A549 (cell line): ENCODE measurements at regions not wholly inside any gene's neighbourhood (a gene's known extent, or its start where the extent isn't known, plus 50 kb on each side); places are given as distances from the start of the nearest gene placed in this dataset.

Experiments
- ATAC-seq, 2 experiments: fragments of 200-7000 bp in 1 of 2; fragments of >200 bp in 1 of 2; cut with Nextera tagmentation in 1 of 2; cut with Tn5 transposase in 1 of 2; 3 replicates each; pipeline versions ENCODE4 v1.8.0 to v1.9.1; 2018 to 2020; ENCODE audit warnings: mild to moderate bottlenecking in 1 of 2, moderate library complexity in 1 of 2
- CTCF ChIA-PET: fragments of 300-600 bp; sonication (Branson Sonifier 250); formaldehyde crosslinking; extraction: SDS; loops from one replicate; lab custom pipeline; 2021; ENCODE audit warnings: antibody characterized with exemption, inconsistent platforms; lab: Yijun Ruan, JAX
- POLR2A ChIA-PET: fragments of 350-600 bp; formaldehyde crosslinking; extraction: SDS; loops from one replicate; lab custom pipeline; 2021; ENCODE audit warnings: antibody characterized with exemption, inconsistent platforms; lab: Yijun Ruan, JAX
- DNase-seq, 2 experiments: peaks; one replicate each; pipeline versions ENCODE4 v3.0.0 to v3.0.0-alpha.2; 2011 to 2016; ENCODE audit warnings: low read depth in 1 of 2, low spot score in 1 of 2
- FAIRE-seq: peaks from 2 replicates; lab custom pipeline; 2011; peaks lifted over from hg19 to GRCh38; lab: Jason Lieb, UNC
- H3K27ac ChIP-seq, 2 experiments: fragments of >200 bp; sonication (Bioruptor Twin); formaldehyde crosslinking; 3 replicates each; pipeline ENCODE4 v1.5.1; 2016 to 2017
- H3K4me1 ChIP-seq: fragments of >200 bp; sonication (Bioruptor Twin); formaldehyde crosslinking; 3 replicates; pipeline ENCODE4 v1.6.1; 2016
- H3K4me2 ChIP-seq: fragments of >200 bp; sonication (Bioruptor Twin); formaldehyde crosslinking; 3 replicates; pipeline ENCODE4 v1.6.1; 2016
- H3K4me3 ChIP-seq: fragments of >200 bp; sonication (Bioruptor Twin); formaldehyde crosslinking; 3 replicates; pipeline ENCODE4 v1.5.1; 2016
- H3K9me3 ChIP-seq: fragments of >200 bp; sonication (Bioruptor Twin); formaldehyde crosslinking; 3 replicates; pipeline ENCODE4 v1.6.1; 2016
- ATOH8 ChIP-seq: fragments of 250-450 bp; sonication (Bioruptor Pico); IDR thresholded peaks from 2 replicates; pipeline ENCODE4 v1.5.0; 2020; ENCODE audit warnings: low read depth, mild to moderate bottlenecking, moderate library complexity
- BCL3 ChIP-seq: fragments of >200 bp; sonication (Bioruptor Twin); formaldehyde crosslinking; IDR thresholded peaks from 3 replicates; pipeline ENCODE4 v1.6.1; 2016
- CHD4 ChIP-seq: fragments of 200-600 bp; sonication (generic); IDR thresholded peaks from 2 replicates; pipeline ENCODE4 v1.6.1; 2016; ENCODE audit warnings: antibody characterized with exemption, mild to moderate bottlenecking, borderline replicate concordance
- CTCF ChIP-seq: fragments of >200 bp; sonication (Bioruptor Twin); formaldehyde crosslinking; IDR thresholded peaks from 3 replicates; pipeline ENCODE4 v1.5.1; 2016
- GATA3 ChIP-seq: IDR thresholded peaks from 2 replicates; pipeline ENCODE4 v1.6.1; 2012; ENCODE audit warnings: borderline replicate concordance
- HDAC2 ChIP-seq: fragments of 200-600 bp; sonication (generic); IDR thresholded peaks from 2 replicates; pipeline ENCODE4 v1.6.1; 2016
- HES2 ChIP-seq: fragments of >200 bp; sonication (Bioruptor Twin); formaldehyde crosslinking; IDR thresholded peaks from 2 replicates; pipeline ENCODE4 v1.6.1; 2016
- HEYL ChIP-seq: fragments of 250-450 bp; sonication (Bioruptor Pico); IDR thresholded peaks from 2 replicates; pipeline ENCODE4 v1.8.0; 2021; ENCODE audit warnings: mild to moderate bottlenecking, moderate library complexity
- HMGXB4 ChIP-seq: fragments of 250-450 bp; sonication (Bioruptor Pico); IDR thresholded peaks from 2 replicates; pipeline ENCODE4 v1.5.0; 2021; ENCODE audit warnings: mild to moderate bottlenecking, moderate library complexity, borderline replicate concordance
- HOXB13 ChIP-seq: fragments of 250-450 bp; sonication (Bioruptor Pico); IDR thresholded peaks from 2 replicates; pipeline ENCODE4 v1.5.0; 2020; ENCODE audit warnings: low read depth, mild to moderate bottlenecking, moderate library complexity
- HOXB5 ChIP-seq: fragments of 250-450 bp; sonication (Bioruptor Pico); IDR thresholded peaks from 2 replicates; pipeline ENCODE4 v1.5.0; 2020; ENCODE audit warnings: mild to moderate bottlenecking, moderate library complexity
- JUN ChIP-seq, 2 experiments: fragments of >200 bp; sonication (Bioruptor Twin); formaldehyde crosslinking; IDR thresholded peaks; 2 replicates in 1 of 2; 3 replicates in 1 of 2; pipeline ENCODE4 v1.6.1; 2016 to 2017
- KDM5A ChIP-seq: fragments of 200-600 bp; sonication (generic); IDR thresholded peaks from 2 replicates; pipeline ENCODE4 v1.6.1; 2016; ENCODE audit warnings: antibody characterized with exemption, mild to moderate bottlenecking
- MAFK ChIP-seq: fragments of 450-650 bp; IDR thresholded peaks from 2 replicates; pipeline ENCODE4 v1.6.1; 2014; ENCODE audit not compliant: partially characterized antibody
- MYC ChIP-seq: IDR thresholded peaks from 2 replicates; pipeline ENCODE4 v1.6.1; 2012; ENCODE audit warnings: mild to moderate bottlenecking, inconsistent platforms, low read length, improper control_type of control experiment, borderline replicate concordance
- NFE2L2 ChIP-seq: fragments of 150-350 bp; conservative IDR thresholded peaks from 2 replicates; pipeline ENCODE4 v1.6.1; 2014; ENCODE audit warnings: low read length
- PHF8 ChIP-seq: fragments of 200-600 bp; sonication (generic); IDR thresholded peaks from 2 replicates; pipeline ENCODE4 v1.6.1; 2016; ENCODE audit warnings: low read depth, mild to moderate bottlenecking, antibody characterized with exemption, moderate library complexity, borderline replicate concordance
- POLR2A ChIP-seq: IDR thresholded peaks from 2 replicates; pipeline ENCODE4 v1.6.1; 2012; ENCODE audit warnings: mild to moderate bottlenecking, low read length
- POLR2AphosphoS2 ChIP-seq: conservative IDR thresholded peaks from 2 replicates; pipeline ENCODE4 v1.6.1; 2012; ENCODE audit warnings: low read length, improper control_type of control experiment, inconsistent platforms
- RAD21 ChIP-seq, 2 experiments: fragments of >200 bp in 1 of 2; sonication (Bioruptor Twin) in 1 of 2; formaldehyde crosslinking in 1 of 2; IDR thresholded peaks in 1 of 2; conservative IDR thresholded peaks in 1 of 2; 2 replicates in 1 of 2; 3 replicates in 1 of 2; pipeline ENCODE4 v1.6.1; 2012 to 2018; ENCODE audit warnings: inconsistent platforms in 1 of 2
- SMC3 ChIP-seq: fragments of >200 bp; sonication (Bioruptor Twin); formaldehyde crosslinking; IDR thresholded peaks from 3 replicates; pipeline ENCODE4 v1.6.1; 2018; ENCODE audit warnings: inconsistent platforms
- USF2 ChIP-seq: fragments of 450-650 bp; IDR thresholded peaks from 2 replicates; pipeline ENCODE4 v1.6.1; 2014; ENCODE audit warnings: antibody characterized with exemption
- ZC3H11A ChIP-seq: fragments of 450-650 bp; IDR thresholded peaks from 2 replicates; pipeline ENCODE4 v1.6.1; 2014; ENCODE audit warnings: antibody characterized with exemption, mild to moderate bottlenecking
- ZSCAN20 ChIP-seq: fragments of 250-450 bp; sonication (Bioruptor Pico); IDR thresholded peaks from 2 replicates; pipeline ENCODE4 v1.8.0; 2022; ENCODE audit warnings: mild to moderate bottlenecking, moderate library complexity
- WGBS: methylation state at CpG from one replicate; pipeline ENCODE4 v1.1.6; 2017; ENCODE audit errors: missing lambda C conversion rate; 5-methylcytosine and 5-hydroxymethylcytosine counted together

GRCh38 chr9:73680831-73681230 lies 529.2 kb downstream of the ANXA1 start:
- DNase-seq (no peak), ATAC-seq (peak in 1 of 2 experiments; percentile 24; a peak in 1 of 6 replicates), FAIRE-seq (no peak)
- peaks cover 2% of the 10 kb centered on the region; the same call in 1 of the 3 replicates for H3K9me3 ChIP-seq
- H3K4me1 ChIP-seq, result 0 out of 3 replicates have a peak, but pooled peaks cover 3% of the 10 kb centered on the region
- H3K4me2 ChIP-seq, result no peak overlapping the region
- 49% methylated on average over 6 of the region's 6 CpGs for WGBS
- no peak overlapping the region for H3K27ac ChIP-seq
- ChIA-PET CTCF (no interaction called here), POLR2A (no interaction called here)
- TF ChIP-seq CHD4 (no peak), GATA3 (no peak)
- H3K4me3 ChIP-seq, result no peak overlapping the region

GRCh38 chr9:73682789-73683188 lies 531.1 kb downstream of the ANXA1 start:
- ChIA-PET POLR2A (no interaction called here), CTCF (interaction anchor here (0.6 to 0.7 kb wide), 2 partner anchors 78 to 589 kb away, joined by 3 read pairs; no protein-coding TSS in a partner anchor)
- H3K27ac ChIP-seq, result no peak overlapping the region
- no peak for TF ChIP-seq CTCF
- TF ChIP-seq HES2, result no peak
- no peak for TF ChIP-seq HEYL (CRISPR knock-in tag)
- TF ChIP-seq JUN (IDR thresholded peaks at IDR 0.05), result no peak
- TF ChIP-seq POLR2AphosphoS2, result no peak
- TF ChIP-seq BCL3, result no peak
- TF ChIP-seq MAFK, result no peak
- TF ChIP-seq POLR2A, result no peak
- TF ChIP-seq HMGXB4 (CRISPR knock-in tag), result no peak
- no peak for TF ChIP-seq USF2
- no peak for TF ChIP-seq ZSCAN20 (CRISPR knock-in tag)
- TF ChIP-seq, all 56 proteins: peak for 0
- FAIRE-seq (no peak), DNase-seq (no peak), ATAC-seq (no peak)
- Histone ChIP-seq H3K4me1 (0 out of 3 replicates have a peak, but pooled peaks cover 3% of the 10 kb centered on the region), H3K4me3 (no peak overlapping the region), H3K9me3 (peaks cover 2% of the 10 kb centered on the region; the same call in 1 of the 3 replicates), H3K4me2 (no peak overlapping the region)

- H3K4me2 ChIP-seq, result no peak overlapping the region
- H3K4me3 ChIP-seq, result no peak overlapping the region
- ChIA-PET CTCF (interaction anchor here (0.6 to 0.8 kb wide), 2 partner anchors 890 to 1128 kb away, joined by 3 to 4 read pairs; no protein-coding TSS in a partner anchor), POLR2A (no interaction called here)
- peaks cover 2% of the 10 kb centered on the region; the same call in 1 of the 3 replicates for H3K9me3 ChIP-seq
- peak; percentile 62 to 67; a peak in 2 of 6 replicates for ATAC-seq
- H3K4me1 ChIP-seq, result 0 out of 3 replicates have a peak, but pooled peaks cover 3% of the 10 kb centered on the region
- FAIRE-seq, result no peak
- peak in 1 of 2 experiments; percentile 44 for DNase-seq
- no peak overlapping the region for H3K27ac ChIP-seq
- TF ChIP-seq CTCF (peak; percentile 41), RAD21 (conservative IDR thresholded peaks at IDR 0.05 in 1 of 2, IDR thresholded peaks at IDR 0.05 in 1 of 2) (peak; percentile 69 to 77), HDAC2 (no peak), HOXB5 (CRISPR knock-in tag) (no peak), KDM5A (no peak), ZC3H11A (no peak), MAFK (peak; percentile 21), PHF8 (no peak), SMC3 (peak; percentile 49), MYC (no peak), ATOH8 (CRISPR knock-in tag) (no peak), NFE2L2 (no peak), HOXB13 (CRISPR knock-in tag) (no peak)
Measured at GRCh38 chr9:73683862-73684591, 532.4 kb downstream of the ANXA1 start.
